Astrocyte of the spinal cord (primary cell): ENCODE measurements at regions not wholly inside any gene's neighbourhood (a gene's known extent, or its start where the extent isn't known, plus 50 kb on each side); places are given as distances from the start of the nearest gene placed in this dataset.

ENCODE experiments used
- DNase-seq: peaks from one replicate; pipeline ENCODE4 v3.0.0; 2011; ENCODE audit warnings: low read depth, low spot score
- H3K4me3 ChIP-seq: 2 replicates; pipeline ENCODE4 v1.5.1; 2011; ENCODE audit warnings: low read depth, mild to moderate bottlenecking, low read length, moderate library complexity
- CTCF ChIP-seq: IDR thresholded peaks from 2 replicates; pipeline ENCODE4 v1.5.1; 2012; ENCODE audit warnings: low read depth, mild to moderate bottlenecking, low read length, inconsistent platforms
- in situ Hi-C: cut with HindIII; loops from 2 replicates; pipeline ENCODE4 v1.10.0; 2017; ENCODE audit warnings: low sequenced_read_pairs

- DNase-seq = no peak
- in situ Hi-C loops = no loop called here
- no peak for TF ChIP-seq CTCF
- no peak overlapping the region for H3K4me3 ChIP-seq
These were observed 81.5 kb upstream of the DHX40 start for GRCh38 chr17:59483860-59484259.

GRCh38 chr17:59485015-59485414 lies 80.4 kb upstream of the DHX40 start:
- H3K4me3 ChIP-seq = no peak overlapping the region
- no peak for DNase-seq
- in situ Hi-C loops = no loop called here
- TF ChIP-seq CTCF = no peak

- TF ChIP-seq CTCF = no peak
- no peak for DNase-seq
- in situ Hi-C loops = no loop called here
These were observed 79.5 kb upstream of the DHX40 start for GRCh38 chr17:59485946-59486345.

GRCh38 chr17:59487161-59487873 lies 78.1 kb upstream of the DHX40 start:
- in situ Hi-C loops = no loop called here
- TF ChIP-seq CTCF = no peak
- no peak for DNase-seq
- H3K4me3 ChIP-seq = no peak overlapping the region

More at GRCh38 chr17:59485946-59486345, 79.5 kb upstream of the DHX40 start:
- H3K4me3 ChIP-seq = no peak overlapping the region

- in situ Hi-C loops = no loop called here
- no peak for TF ChIP-seq CTCF
- no peak overlapping the region for H3K4me3 ChIP-seq
- no peak for DNase-seq
These were observed 76.6 kb upstream of the DHX40 start for GRCh38 chr17:59488805-59489204.

- DNase-seq = no peak
- no peak overlapping the region for H3K4me3 ChIP-seq
- in situ Hi-C loops = no loop called here
- TF ChIP-seq CTCF = no peak
These were observed 75.2 kb upstream of the DHX40 start for GRCh38 chr17:59490216-59490615.
